ENCODE measurements at regions not wholly inside any gene's neighbourhood (a gene's known extent, or its start where the extent isn't known, plus 50 kb on each side); places are given as distances from the start of the nearest gene placed in this dataset.

DNA sequence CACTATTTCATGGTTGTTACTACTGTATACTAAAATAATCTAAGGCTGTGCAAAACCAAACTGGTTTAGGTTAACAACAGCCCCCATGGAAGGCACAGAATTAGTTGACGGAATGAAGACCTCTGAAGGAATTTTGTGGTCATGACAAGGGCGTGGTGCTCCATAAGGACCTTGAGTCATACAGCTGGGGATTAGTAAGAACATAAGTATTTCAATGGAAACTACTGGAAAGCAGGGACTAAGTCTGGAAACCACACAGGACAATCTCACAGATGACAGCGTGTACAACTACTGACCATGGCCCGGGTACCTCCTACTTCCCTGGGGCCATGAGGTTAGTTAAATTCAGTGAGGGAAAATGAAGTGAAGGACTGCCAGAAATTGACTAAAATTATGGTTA lies 98.5 kb upstream of the PLEKHA5 start:
- Histone ChIP-seq H3K4me3 (no peak overlapping the region), H3K27me3 (ENCODE audit: control insufficient read depth in 2 of 2, insufficient read depth in 2 of 2, low read length in 2 of 2) (no peaks in the 10 kb centered on the region), H3K9me3 (replicated peaks; ENCODE audit: control insufficient read depth, insufficient read depth, low read depth, low read length) (no peaks in the 10 kb centered on the region), H3K4me2 (ENCODE audit: insufficient read depth, low read length) (no peak overlapping the region), H3K27ac (ENCODE audit: extremely low read depth, low read depth, low read length) (no peak overlapping the region), H4K20me1 (replicated peaks; ENCODE audit: control insufficient read depth, insufficient read depth, low read length) (no peaks in the 10 kb centered on the region), H3K9me1 (ENCODE audit: control insufficient read depth, insufficient read depth, low read length) (no peaks in the 10 kb centered on the region), H3K79me2 (ENCODE audit: control insufficient read depth, insufficient read depth, low read length) (no peaks in the 10 kb centered on the region), H2AFZ (ENCODE audit: low read depth, low read length) (no peak overlapping the region), H3K4me1 (replicated peaks in 1 of 2; ENCODE audit: control insufficient read depth in 2 of 2, insufficient read depth in 2 of 2, low read length in 2 of 2) (no peaks in the 10 kb centered on the region), H3K36me3 (ENCODE audit: control insufficient read depth, insufficient read depth, low read length) (no peaks in the 10 kb centered on the region), H3K9ac (ENCODE audit: insufficient read depth in 1 of 2, low read depth in 2 of 2, low read length in 2 of 2) (no peak overlapping the region)
- no TSS peak for BruUV-seq (replicated peaks)
- CTCF ChIA-PET (ENCODE audit: low intra/inter-chr PET ratio) = no interaction called here
- in situ Hi-C loops (cut with MboI) = no loop called here
- intact Hi-C loops (cut with micrococcal nuclease) = no loop called here
- FAIRE-seq (no peak), DNase-seq (ENCODE audit: extremely low read depth in 1 of 4, low spot score in 3 of 4) (no peak), ATAC-seq (no peak)
- POLR2A ChIA-PET = no interaction called here
- WGBS (ENCODE audit: insufficient coverage, low coverage, missing lambda C conversion rate) = 10% methylated on average over 4 of the region's 4 CpGs
- TF ChIP-seq, protein P1, sequence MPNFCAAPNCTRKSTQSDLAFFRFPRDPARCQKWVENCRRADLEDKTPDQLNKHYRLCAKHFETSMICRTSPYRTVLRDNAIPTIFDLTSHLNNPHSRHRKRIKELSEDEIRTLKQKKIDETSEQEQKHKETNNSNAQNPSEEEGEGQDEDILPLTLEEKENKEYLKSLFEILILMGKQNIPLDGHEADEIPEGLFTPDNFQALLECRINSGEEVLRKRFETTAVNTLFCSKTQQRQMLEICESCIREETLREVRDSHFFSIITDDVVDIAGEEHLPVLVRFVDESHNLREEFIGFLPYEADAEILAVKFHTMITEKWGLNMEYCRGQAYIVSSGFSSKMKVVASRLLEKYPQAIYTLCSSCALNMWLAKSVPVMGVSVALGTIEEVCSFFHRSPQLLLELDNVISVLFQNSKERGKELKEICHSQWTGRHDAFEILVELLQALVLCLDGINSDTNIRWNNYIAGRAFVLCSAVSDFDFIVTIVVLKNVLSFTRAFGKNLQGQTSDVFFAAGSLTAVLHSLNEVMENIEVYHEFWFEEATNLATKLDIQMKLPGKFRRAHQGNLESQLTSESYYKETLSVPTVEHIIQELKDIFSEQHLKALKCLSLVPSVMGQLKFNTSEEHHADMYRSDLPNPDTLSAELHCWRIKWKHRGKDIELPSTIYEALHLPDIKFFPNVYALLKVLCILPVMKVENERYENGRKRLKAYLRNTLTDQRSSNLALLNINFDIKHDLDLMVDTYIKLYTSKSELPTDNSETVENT (CRISPR knock-in tag; IDR thresholded peaks at IDR 0.05) = no peak
- no peak for TF ChIP-seq ZNF583 (CRISPR knock-in tag; IDR thresholded peaks at IDR 0.05)
- no peak for TF ChIP-seq SREBF2 (CRISPR knock-in tag; IDR thresholded peaks at IDR 0.05)
- TF ChIP-seq, protein P2, sequence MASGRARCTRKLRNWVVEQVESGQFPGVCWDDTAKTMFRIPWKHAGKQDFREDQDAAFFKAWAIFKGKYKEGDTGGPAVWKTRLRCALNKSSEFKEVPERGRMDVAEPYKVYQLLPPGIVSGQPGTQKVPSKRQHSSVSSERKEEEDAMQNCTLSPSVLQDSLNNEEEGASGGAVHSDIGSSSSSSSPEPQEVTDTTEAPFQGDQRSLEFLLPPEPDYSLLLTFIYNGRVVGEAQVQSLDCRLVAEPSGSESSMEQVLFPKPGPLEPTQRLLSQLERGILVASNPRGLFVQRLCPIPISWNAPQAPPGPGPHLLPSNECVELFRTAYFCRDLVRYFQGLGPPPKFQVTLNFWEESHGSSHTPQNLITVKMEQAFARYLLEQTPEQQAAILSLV (tag; IDR thresholded peaks at IDR 0.05) = no peak
- no peak for TF ChIP-seq ZNF77 (CRISPR knock-in tag; IDR thresholded peaks at IDR 0.05)
- TF ChIP-seq, protein P3, sequence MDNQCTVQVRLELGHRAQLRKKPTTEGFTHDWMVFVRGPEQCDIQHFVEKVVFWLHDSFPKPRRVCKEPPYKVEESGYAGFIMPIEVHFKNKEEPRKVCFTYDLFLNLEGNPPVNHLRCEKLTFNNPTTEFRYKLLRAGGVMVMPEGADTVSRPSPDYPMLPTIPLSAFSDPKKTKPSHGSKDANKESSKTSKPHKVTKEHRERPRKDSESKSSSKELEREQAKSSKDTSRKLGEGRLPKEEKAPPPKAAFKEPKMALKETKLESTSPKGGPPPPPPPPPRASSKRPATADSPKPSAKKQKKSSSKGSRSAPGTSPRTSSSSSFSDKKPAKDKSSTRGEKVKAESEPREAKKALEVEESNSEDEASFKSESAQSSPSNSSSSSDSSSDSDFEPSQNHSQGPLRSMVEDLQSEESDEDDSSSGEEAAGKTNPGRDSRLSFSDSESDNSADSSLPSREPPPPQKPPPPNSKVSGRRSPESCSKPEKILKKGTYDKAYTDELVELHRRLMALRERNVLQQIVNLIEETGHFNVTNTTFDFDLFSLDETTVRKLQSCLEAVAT (IDR thresholded peaks at IDR 0.05) = no peak
- TF ChIP-seq, protein P4, sequence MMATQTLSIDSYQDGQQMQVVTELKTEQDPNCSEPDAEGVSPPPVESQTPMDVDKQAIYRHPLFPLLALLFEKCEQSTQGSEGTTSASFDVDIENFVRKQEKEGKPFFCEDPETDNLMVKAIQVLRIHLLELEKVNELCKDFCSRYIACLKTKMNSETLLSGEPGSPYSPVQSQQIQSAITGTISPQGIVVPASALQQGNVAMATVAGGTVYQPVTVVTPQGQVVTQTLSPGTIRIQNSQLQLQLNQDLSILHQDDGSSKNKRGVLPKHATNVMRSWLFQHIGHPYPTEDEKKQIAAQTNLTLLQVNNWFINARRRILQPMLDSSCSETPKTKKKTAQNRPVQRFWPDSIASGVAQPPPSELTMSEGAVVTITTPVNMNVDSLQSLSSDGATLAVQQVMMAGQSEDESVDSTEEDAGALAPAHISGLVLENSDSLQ (IDR thresholded peaks at IDR 0.05) = no peak
- TF ChIP-seq ZNF12 (CRISPR knock-in tag; IDR thresholded peaks at IDR 0.05) = no peak
- no peak for TF ChIP-seq RBM39 (optimal IDR thresholded peaks at IDR 0.05; ENCODE audit: low read depth, low read length)
- TF ChIP-seq DACH1 (IDR thresholded peaks at IDR 0.05; ENCODE audit: partially characterized antibody) = no peak

Data from K562 (cell line).